Astrocyte of the spinal cord (primary cell): ENCODE measurements at regions not wholly inside any gene's neighbourhood (a gene's known extent, or its start where the extent isn't known, plus 50 kb on each side); places are given as distances from the start of the nearest gene placed in this dataset.
"Not testable (repeated sequence)": the region's sequence is repeated elsewhere in the genome, so short reads cannot be mapped to it uniquely, and the experiment has no call there.

Source experiments
- DNase-seq: peaks from one replicate; pipeline ENCODE4 v3.0.0; 2011; ENCODE audit warnings: low read depth, low spot score
- H3K4me3 ChIP-seq: 2 replicates; pipeline ENCODE4 v1.5.1; 2011; ENCODE audit warnings: low read depth, mild to moderate bottlenecking, low read length, moderate library complexity
- in situ Hi-C: cut with HindIII; loops from 2 replicates; pipeline ENCODE4 v1.10.0; 2017; ENCODE audit warnings: low sequenced_read_pairs
- TF ChIP-seq, protein P1 (sequence below): IDR thresholded peaks from 2 replicates; pipeline ENCODE4 v1.5.1; 2012; ENCODE audit warnings: low read depth, mild to moderate bottlenecking, low read length, inconsistent platforms

DNA sequence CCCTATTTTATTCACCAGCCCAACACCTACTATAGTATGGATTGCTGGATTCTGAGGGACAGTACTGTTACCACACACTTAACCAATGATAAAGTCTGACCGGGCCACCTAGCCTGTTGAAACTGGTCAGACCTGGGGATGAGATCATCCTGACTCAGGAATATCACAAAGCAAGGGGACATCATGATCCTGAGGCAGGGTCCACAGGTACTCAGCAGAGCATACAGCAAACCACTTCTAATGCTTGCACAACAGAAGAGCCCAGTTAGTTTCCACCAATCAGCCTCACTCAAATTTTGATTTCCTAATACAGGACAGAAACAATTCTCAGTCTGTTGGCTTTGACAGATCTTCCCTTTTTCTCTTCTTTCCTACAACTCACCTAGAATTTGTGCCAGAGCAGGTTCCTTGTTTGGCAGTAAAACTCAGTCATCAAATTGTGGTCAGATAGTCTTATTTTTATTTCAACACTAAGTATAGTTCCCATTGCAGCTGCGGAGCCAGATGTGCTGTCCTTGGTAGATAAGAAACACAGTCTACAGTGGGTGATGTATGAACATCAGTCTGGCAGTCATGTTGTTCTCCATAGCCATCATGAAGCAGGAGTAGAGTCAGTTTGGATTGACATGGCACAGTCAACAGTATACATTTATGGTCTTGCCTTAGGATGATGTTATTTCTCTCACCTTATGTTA, 90.1 kb upstream of the PRR23C start:
- in situ Hi-C loops: no loop called here
- TF ChIP-seq, protein P1, sequence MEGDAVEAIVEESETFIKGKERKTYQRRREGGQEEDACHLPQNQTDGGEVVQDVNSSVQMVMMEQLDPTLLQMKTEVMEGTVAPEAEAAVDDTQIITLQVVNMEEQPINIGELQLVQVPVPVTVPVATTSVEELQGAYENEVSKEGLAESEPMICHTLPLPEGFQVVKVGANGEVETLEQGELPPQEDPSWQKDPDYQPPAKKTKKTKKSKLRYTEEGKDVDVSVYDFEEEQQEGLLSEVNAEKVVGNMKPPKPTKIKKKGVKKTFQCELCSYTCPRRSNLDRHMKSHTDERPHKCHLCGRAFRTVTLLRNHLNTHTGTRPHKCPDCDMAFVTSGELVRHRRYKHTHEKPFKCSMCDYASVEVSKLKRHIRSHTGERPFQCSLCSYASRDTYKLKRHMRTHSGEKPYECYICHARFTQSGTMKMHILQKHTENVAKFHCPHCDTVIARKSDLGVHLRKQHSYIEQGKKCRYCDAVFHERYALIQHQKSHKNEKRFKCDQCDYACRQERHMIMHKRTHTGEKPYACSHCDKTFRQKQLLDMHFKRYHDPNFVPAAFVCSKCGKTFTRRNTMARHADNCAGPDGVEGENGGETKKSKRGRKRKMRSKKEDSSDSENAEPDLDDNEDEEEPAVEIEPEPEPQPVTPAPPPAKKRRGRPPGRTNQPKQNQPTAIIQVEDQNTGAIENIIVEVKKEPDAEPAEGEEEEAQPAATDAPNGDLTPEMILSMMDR: no peak
- no peak for DNase-seq
- no peak overlapping the region for H3K4me3 ChIP-seq

DNA sequence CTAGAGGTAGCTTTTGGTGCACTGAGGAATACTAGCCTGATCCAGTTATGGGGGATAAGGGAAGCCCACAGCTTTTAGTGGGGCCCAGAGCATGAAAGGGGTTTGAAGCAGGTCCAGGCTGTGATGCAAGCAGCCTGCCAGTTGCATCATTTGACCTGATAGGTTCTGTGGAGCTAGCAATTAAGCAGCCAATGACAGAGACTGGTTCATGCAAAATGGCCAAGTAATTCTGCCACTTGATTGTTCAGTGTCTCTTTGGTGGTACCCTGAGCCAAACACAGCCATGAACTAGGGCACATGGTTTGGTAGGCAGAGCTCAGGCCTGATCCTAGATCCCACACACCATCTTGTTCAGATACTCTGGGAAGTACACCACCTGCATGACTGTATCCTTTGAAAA, 91.0 kb upstream of the PRR23C start:
- TF ChIP-seq, protein P1: no peak
- in situ Hi-C loops: no loop called here
- no peak for DNase-seq
- H3K4me3 ChIP-seq: no peak overlapping the region

DNA sequence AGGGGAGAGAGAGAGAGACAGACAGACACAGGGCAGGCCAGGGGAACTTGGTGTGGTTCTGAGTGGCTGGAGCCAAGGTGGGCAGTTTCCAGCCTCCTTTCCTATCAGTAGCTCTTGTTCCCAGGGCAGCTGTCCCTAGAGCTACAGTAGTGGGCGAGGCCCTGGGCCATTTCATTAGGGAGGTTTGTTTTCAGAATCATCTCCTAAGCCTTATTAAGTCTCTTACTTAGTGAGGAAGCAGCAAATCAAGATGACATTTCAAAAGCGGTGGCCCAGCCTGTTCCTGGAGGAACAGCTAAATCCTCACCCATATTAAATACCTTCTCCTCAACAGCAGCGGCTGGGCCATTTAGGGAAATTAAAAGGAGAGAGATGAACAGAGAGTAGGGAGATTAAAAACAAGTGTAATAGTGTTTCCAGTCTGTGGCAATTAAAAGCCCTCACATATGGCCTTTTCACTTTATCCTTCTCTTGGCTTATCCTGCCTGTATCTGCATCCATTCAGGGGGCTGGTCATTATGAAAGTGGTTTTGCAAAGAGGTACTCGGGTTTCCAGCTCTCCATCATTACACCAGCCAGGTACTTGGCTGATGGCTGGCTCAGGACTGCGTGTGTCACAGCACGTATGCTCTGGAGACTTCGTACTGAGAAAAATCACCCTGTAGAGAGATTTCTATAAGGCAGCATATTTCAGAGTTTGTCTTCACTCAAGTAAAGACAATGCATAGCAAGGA, 91.9 kb upstream of the PRR23C start:
- in situ Hi-C loops: no loop called here
- no peak overlapping the region for H3K4me3 ChIP-seq
- TF ChIP-seq, protein P1: no peak
- DNase-seq: no peak

DNA sequence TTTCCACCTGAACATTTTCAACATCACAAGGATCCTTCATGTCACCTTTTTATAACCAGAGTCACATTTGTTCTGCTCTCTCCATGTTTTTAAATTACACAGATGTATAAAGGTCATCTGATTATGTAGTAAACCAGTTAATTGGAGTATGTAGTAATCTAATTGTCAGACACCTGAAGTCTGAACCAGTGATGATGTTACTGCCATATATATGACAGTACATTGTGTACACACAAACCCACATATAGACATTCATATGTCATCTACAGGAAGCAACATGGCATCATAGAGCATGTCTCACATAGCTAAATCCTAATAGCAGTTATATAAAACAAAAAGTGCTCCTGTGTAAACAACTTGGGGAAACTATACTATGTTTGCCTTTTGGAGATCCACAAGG, 95.9 kb upstream of the PRR23C start:
- DNase-seq: no peak
- in situ Hi-C loops: no loop called here

DNA sequence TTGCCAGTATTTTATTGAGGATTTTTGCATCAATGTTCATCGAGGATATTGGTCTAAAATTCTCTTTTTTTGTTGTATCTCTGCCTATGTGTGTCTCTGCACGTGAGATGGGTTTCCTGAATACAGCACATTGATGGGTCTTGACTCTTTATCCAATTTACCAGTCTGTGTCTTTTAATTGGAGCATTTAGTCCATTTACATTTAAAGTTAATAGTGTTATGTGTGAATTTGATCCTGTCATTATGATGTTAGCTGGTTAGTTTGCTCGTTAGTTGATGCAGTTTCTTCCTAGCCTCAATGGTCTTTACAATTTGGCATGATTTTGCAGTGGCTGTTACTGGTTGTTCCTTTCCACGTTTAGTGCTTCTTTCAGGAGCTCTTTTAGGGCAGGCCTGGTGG, 101.3 kb upstream of the PRR23C start:
- DNase-seq, in situ Hi-C loops, H3K4me3 ChIP-seq: not testable (repeated sequence)

More for the DNA sequence above, 95.9 kb upstream of the PRR23C start:
- TF ChIP-seq, protein P1: no peak
- H3K4me3 ChIP-seq: no peak overlapping the region

DNA sequence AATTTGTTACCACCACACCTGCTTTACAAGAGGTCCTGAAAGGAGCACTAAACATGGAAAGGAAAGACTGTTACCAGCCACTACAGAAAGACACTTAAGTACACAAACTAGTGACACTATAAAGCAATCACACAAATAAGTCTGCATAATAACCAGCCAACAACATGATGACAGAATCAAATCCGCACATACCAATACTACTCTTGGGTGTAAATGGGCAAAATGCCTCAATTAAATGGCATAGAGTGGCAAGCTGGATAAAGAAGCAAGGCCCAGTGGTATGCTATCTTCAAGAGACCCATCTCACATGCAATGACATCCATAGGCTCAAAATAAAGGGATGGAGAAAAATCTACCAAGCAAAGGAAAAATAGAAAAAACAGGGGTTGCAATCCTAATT, 106.8 kb upstream of the PRR23C start:
- DNase-seq: no peak
- in situ Hi-C loops: no loop called here
- no peak overlapping the region for H3K4me3 ChIP-seq
- TF ChIP-seq, protein P1: no peak

DNA sequence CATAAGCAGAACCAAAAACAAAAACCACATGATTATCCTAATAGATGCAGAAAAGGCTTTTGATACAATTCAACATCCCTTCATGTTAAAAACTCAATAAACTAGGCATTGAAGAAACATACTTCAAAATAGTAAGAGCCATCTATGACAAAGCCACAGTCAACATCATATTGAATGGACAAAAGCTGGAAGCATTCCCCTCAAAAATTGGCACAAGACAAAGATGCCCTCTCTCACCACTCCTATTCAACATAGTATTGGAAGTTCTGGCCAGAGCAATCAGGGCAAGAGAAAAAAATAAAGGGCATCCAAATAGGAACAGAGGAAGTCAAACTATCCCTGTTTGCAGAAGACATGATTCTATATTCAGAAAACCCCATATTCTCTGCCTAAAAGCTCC, 108.7 kb upstream of the PRR23C start:
- in situ Hi-C loops, H3K4me3 ChIP-seq, DNase-seq: not testable (repeated sequence)
